Ishikawa (cell line): ENCODE measurements at regions not wholly inside any gene's neighbourhood (a gene's known extent, or its start where the extent isn't known, plus 50 kb on each side); places are given as distances from the start of the nearest gene placed in this dataset.

Source experiments
- CEBPB ChIP-seq: IDR thresholded peaks from 2 replicates; pipeline ENCODE4 v1.6.1; 2012
- EP300 ChIP-seq: IDR thresholded peaks from 2 replicates; pipeline ENCODE4 v1.6.1; 2012; ENCODE audit warnings: borderline replicate concordance
- NFIC ChIP-seq: IDR thresholded peaks from 2 replicates; pipeline ENCODE4 v1.6.1; 2012
- RAD21 ChIP-seq: IDR thresholded peaks from 2 replicates; pipeline ENCODE4 v1.6.1; 2012; ENCODE audit warnings: low read depth
- REST ChIP-seq: IDR thresholded peaks from 2 replicates; pipeline ENCODE4 v1.6.1; 2012; ENCODE audit warnings: low read depth, mild to moderate bottlenecking
- TEAD4 ChIP-seq: IDR thresholded peaks from 2 replicates; pipeline ENCODE4 v1.6.1; 2012
- USF1 ChIP-seq: IDR thresholded peaks from 2 replicates; pipeline ENCODE4 v1.6.1; 2012
- TF ChIP-seq, protein P1 (sequence below): IDR thresholded peaks from 2 replicates; pipeline ENCODE4 v1.6.1; 2012

DNA sequence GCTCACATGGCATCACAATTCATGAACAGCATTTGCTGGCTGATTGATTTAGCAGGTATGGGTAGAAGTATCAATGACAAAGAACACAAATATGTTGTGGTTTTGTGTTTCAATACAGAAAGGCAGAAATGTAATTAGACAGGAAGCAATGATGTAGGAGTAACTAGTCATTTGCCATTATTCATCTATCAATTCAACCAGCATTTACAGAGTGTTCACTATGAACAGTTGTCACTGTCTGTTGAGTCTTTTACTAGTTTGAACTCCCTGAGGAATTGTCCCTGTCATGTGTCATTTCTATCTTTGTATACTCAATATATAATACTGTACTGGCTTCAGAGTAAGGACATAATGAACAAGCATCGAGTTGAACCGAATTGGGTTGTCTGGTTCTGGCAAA, 51.5 kb upstream of the ARHGAP24 start:
- TF ChIP-seq EP300 = no peak
- TF ChIP-seq, protein P1, sequence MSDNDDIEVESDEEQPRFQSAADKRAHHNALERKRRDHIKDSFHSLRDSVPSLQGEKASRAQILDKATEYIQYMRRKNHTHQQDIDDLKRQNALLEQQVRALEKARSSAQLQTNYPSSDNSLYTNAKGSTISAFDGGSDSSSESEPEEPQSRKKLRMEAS = no peak
- no peak for TF ChIP-seq RAD21
- TF ChIP-seq CEBPB = no peak
- no peak for TF ChIP-seq REST
- no peak for TF ChIP-seq USF1
- TF ChIP-seq TEAD4 = no peak
- no peak for TF ChIP-seq NFIC
